ENCODE measurements at regions not wholly inside any gene's neighbourhood (a gene's known extent, or its start where the extent isn't known, plus 50 kb on each side); places are given as distances from the start of the nearest gene placed in this dataset.

- no peak for TF ChIP-seq CTCF (IDR thresholded peaks at IDR 0.05; ENCODE audit: low read depth, low read length, missing control alignments)
- DNase-seq (ENCODE audit: low read depth): no peak
- no peak overlapping the region for H3K4me3 ChIP-seq (ENCODE audit: low read depth, low read length)
Measured at GRCh38 chr6:18584372-18584771, 197.2 kb downstream of the RNF144B start.

GRCh38 chr6:18585032-18585573, 198.0 kb downstream of the RNF144B start:
- H3K4me3 ChIP-seq (ENCODE audit: low read depth, low read length): no peak overlapping the region
- no peak for TF ChIP-seq CTCF (IDR thresholded peaks at IDR 0.05; ENCODE audit: low read depth, low read length, missing control alignments)
- DNase-seq (ENCODE audit: low read depth): no peak

- H3K4me3 ChIP-seq (ENCODE audit: low read depth, low read length): no peak overlapping the region
- TF ChIP-seq CTCF (IDR thresholded peaks at IDR 0.05; ENCODE audit: low read depth, low read length, missing control alignments): no peak
- DNase-seq (ENCODE audit: low read depth): no peak
Measured at GRCh38 chr6:18586133-18586532, 199.0 kb downstream of the RNF144B start.

GRCh38 chr6:18595774-18596530, 208.8 kb downstream of the RNF144B start:
- DNase-seq (ENCODE audit: low read depth): peak; percentile 7
- no peak overlapping the region for H3K4me3 ChIP-seq (ENCODE audit: low read depth, low read length)
- peak; percentile 98 for TF ChIP-seq CTCF (IDR thresholded peaks at IDR 0.05; ENCODE audit: low read depth, low read length, missing control alignments)

GRCh38 chr6:18596531-18596835, 209.3 kb downstream of the RNF144B start:
- no peak overlapping the region for H3K4me3 ChIP-seq (ENCODE audit: low read depth, low read length)
- TF ChIP-seq CTCF (IDR thresholded peaks at IDR 0.05; ENCODE audit: low read depth, low read length, missing control alignments): no peak
- DNase-seq (ENCODE audit: low read depth): no peak

GRCh38 chr6:18598551-18599264, 211.6 kb downstream of the RNF144B start:
- no peak for TF ChIP-seq CTCF (IDR thresholded peaks at IDR 0.05; ENCODE audit: low read depth, low read length, missing control alignments)
- no peak for DNase-seq (ENCODE audit: low read depth)
- no peak overlapping the region for H3K4me3 ChIP-seq (ENCODE audit: low read depth, low read length)

Measured in GM12864 (cell line).